HG03097 (cell line): ENCODE measurements at regions not wholly inside any gene's neighbourhood (a gene's known extent, or its start where the extent isn't known, plus 50 kb on each side); places are given as distances from the start of the nearest gene placed in this dataset.

ENCODE experiments used
- ATAC-seq: cut with Tn5 transposase; IDR thresholded peaks from one replicate; pipeline ENCODE4 v1.9.1; 2021; ENCODE audit not compliant: unreplicated experiment, low FRiP score

GRCh38 chr20:21653628-21654027 is 51.8 kb upstream of the PAX1 start:
- ATAC-seq: no peak

- ATAC-seq: no peak
Observed at GRCh38 chr20:21643417-21643816, 62.0 kb upstream of the PAX1 start.

GRCh38 chr20:21640556-21640955 is 64.9 kb upstream of the PAX1 start:
- no peak for ATAC-seq

- ATAC-seq: no peak
Observed at GRCh38 chr20:21633829-21634228, 71.6 kb upstream of the PAX1 start.

- ATAC-seq: no peak
Observed at GRCh38 chr20:21632735-21633053, 72.8 kb upstream of the PAX1 start.

- no peak for ATAC-seq
Observed at GRCh38 chr20:21632031-21632734, 73.3 kb upstream of the PAX1 start.

- ATAC-seq: no peak
Observed at GRCh38 chr20:21628800-21629199, 76.7 kb upstream of the PAX1 start.

GRCh38 chr20:21623781-21624094 is 81.7 kb upstream of the PAX1 start:
- ATAC-seq: no peak

- ATAC-seq: no peak
Observed at GRCh38 chr20:21623074-21623780, 82.2 kb upstream of the PAX1 start.

- no peak for ATAC-seq
Observed at GRCh38 chr20:21622097-21622857, 83.2 kb upstream of the PAX1 start.

- peak; percentile 42 for ATAC-seq
Observed at GRCh38 chr20:21618759-21619416, 86.6 kb upstream of the PAX1 start.

- ATAC-seq: peak; percentile 60
Observed at GRCh38 chr20:21615617-21616080, 89.8 kb upstream of the PAX1 start.

- ATAC-seq: no peak
Observed at GRCh38 chr20:21614980-21615379, 90.5 kb upstream of the PAX1 start.

- no peak for ATAC-seq
Observed at GRCh38 chr20:21613512-21613911, 92.0 kb upstream of the PAX1 start.

GRCh38 chr20:21609981-21610380 is 95.5 kb upstream of the PAX1 start:
- ATAC-seq: no peak

GRCh38 chr20:21609221-21609620 is 95.4 kb upstream of the NKX2-2 start:
- ATAC-seq: no peak

GRCh38 chr20:21608777-21609176 is 94.9 kb upstream of the NKX2-2 start:
- no peak for ATAC-seq

GRCh38 chr20:21607971-21608725 is 94.3 kb upstream of the NKX2-2 start:
- ATAC-seq: no peak

- ATAC-seq: no peak
Observed at GRCh38 chr20:21601799-21602198, 87.9 kb upstream of the NKX2-2 start.

- no peak for ATAC-seq
Observed at GRCh38 chr20:21586682-21587081, 72.8 kb upstream of the NKX2-2 start.
